GM19452 (cell line): ENCODE measurements at regions not wholly inside any gene's neighbourhood (a gene's known extent, or its start where the extent isn't known, plus 50 kb on each side); places are given as distances from the start of the nearest gene placed in this dataset.

ENCODE experiments used
- ATAC-seq: cut with Tn5 transposase; IDR thresholded peaks from one replicate; pipeline ENCODE4 v1.9.1; 2021; ENCODE audit not compliant: unreplicated experiment

DNA sequence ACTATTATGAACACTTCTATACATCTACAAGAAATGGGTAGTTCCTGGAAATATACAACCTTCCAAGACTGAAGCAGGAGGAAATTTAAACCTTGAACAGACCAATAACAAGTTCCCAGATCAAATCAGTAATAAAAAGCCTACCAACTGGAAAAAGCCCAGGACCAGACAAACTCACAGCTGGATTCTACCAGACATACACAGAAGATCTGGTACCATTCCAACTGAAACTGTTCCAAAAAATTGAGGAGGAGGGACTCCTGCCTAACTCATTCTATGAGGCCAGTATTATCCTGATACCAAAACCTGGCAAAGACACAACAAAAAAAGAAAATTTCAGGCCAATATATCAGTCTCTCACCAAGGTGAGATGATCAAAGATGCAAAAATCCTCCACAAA is 189.4 kb downstream of the RPS29 start:
- ATAC-seq, result no peak

DNA sequence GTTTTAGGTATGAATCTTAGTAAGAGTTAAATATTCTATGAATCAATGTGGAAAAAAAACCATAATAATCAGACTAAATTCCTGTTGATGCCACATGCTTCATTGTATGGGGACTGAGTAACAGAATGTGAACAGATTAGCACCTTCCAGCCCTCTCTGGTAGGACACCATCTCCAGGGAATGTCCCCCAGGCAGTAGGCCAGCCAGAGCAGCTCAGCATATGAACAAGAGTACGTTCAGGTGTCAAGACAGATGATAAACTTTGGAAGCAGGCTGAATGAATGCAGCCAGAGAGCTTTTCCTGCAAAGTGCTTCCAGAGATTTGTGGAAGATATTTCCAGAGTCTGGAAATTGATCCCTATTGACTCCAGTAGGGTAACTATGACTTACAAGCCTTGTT is 204.4 kb downstream of the RPS29 start:
- no peak for ATAC-seq

DNA sequence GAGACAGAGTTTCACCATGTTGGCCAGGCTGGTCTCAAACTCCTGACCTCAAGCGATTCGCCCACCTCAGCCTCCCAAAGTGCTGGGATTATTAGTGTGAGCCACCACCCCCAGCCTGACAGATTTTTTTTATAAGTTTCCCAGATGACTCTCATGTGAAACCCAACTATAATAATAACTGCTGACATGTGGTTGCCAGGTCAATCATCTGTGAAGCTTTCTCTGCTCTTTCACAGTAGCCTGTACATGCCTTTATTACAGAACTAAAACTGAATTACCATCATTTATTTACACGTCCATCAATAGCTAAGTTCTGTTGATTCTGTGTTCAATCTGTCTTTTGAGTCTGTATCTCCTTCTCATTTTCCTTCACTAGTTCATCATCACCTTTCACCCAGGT is 218.5 kb downstream of the RPS29 start:
- ATAC-seq, result no peak

DNA sequence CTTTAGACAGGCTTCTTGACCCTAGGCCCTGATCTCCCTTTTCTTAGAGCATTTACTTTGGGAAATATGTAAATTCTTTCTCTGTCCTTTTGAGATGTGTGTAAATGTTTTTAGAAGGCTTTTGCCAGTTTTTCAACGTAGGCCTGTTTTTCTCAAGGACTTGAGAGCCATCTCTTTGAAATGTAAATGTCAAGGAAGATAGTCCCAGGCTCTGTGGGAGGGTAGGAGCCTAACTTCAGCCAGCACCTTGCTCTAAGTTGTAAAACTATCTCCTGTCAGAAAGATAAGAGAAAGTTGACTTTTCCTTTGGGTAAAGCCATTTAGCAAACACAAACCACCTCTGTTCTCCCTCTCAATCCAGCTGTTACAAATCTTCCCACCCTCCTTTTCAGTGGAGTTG is 219.8 kb downstream of the RPS29 start:
- no peak for ATAC-seq

DNA sequence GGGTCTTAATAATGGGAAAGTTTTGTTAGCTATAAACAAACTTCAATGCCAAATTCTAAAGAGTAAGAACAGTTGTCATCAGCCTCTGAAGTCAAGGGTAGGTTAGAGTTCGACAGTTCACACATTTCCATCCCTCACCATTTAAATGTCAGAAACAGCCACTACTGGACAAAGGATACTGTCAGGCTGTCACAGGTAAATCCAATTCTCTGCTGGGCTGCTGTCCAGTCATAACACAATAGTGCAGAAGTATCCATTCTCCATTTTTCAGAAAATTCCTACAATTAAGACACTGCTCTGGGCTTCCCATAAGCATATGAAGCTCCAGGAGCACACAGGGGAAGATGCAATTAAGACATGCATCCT is 221.4 kb downstream of the RPS29 start:
- no peak for ATAC-seq

DNA sequence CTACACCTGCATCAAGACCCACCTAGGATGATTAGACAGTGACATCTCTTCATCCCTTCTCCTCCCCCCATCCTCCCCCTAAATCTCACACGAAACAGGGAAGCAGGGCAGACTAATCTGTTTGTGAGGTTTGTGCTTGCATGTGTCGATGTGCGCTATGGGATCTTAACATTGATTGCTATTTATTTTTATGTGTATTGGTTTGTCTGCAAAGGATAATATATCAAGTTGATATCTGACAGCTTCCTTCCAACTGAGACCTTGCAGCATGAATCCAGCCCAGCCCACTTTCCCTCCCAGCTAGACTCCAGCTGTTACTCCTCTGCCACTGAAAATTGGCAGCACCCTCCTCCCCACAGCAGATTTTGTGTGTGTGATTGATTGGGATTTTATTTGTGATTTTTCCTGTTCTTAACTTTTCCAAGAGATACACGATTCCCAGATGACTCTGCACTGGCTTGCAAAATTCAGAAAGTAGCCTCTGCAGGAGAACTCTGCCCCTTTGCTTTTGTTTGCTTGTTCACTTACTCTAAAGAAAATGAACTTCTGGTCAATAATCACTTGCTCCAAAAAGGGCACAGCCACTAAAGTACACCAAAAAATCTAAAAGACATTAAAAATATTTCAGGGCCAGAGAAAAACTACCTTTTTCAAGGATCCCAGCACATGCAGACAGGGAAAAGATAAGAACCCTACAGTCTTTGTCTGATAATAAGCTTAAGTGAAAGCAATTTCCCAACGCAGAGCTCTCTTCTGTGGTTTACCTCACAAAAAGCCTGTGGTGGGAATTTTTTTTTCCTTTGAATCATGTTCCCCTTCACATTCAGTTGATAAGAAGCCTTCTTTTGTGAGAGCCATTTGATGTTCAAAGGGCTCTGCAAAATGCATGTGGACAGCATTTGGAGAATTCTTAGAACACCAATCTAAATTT is 222.1 kb downstream of the RPS29 start:
- ATAC-seq, result no peak

DNA sequence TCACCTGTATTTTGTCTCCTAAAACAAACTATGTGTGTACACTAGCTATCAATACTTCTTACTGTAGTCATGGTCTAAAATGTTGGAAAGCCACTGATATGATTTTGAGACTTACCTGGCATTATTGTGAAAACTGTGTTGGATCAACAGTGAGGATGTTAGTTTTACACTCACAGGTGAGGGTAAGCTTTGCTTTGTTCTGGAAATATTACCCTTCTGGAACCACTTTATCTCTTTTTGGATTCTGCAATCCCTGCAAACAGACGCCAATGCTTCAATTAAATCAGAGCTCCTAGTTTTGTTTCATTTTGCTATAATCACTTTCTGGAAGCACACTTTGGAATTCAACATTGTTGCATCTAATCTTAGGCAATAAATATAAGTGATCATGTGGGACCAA is 223.3 kb downstream of the RPS29 start:
- no peak for ATAC-seq

DNA sequence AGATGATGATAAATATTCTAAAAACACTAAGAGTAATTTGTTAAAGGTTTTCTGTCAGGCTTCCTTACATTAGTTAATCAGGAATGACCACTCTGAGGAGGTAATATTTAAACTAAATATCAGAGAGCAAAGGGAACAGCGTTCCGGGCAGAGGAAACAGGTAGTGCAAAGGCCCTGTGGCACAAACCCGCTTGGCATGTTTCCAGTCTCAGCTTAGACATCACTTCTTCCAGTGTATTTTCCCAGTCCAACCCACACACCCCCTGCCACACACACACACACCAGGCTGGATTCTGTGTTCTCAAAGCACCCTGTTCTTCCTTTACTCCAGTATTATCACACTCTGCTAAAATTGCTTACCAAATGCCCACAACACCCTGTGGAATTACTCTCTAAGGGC is 247.1 kb downstream of the RPS29 start:
- ATAC-seq, result no peak

DNA sequence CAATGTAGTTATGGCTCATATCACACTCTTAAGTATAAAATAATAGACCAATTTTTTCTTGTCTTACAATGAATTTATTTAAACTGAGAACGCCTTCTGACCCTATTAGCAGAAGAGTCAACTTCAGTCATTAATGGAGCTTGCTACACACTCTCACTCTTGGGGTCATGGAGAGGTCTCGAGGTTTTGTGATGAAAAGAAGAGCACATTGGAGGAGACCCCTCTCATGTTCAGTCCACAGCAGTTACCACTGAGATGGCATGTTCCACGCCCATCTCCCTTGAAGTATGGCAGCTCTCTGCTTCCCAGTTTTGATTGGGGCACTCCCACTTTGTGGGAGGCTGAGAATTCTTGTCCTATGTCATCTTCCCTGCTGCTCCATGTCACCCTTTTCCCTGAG is 266.4 kb downstream of the RPS29 start:
- ATAC-seq, result no peak

DNA sequence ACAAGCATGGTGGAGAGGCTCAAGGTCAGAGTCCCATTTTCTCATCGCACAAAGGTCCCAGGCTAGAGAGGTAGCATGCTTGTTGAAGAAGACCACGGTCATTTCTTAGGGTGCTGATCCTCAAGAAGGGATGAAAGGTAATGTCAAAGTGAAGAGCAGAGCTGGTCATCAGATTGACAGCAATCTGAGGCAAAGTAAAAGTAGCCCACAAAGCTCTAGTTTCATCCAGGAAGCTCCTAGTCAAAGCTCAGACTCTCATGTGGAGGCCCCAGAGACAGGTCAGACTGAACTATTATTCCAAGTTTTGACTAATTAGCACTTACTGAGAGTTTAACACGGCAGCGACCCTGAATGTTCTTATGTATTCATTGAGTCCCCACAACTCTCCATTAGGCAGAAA is 270.6 kb downstream of the RPS29 start:
- ATAC-seq, result no peak

DNA sequence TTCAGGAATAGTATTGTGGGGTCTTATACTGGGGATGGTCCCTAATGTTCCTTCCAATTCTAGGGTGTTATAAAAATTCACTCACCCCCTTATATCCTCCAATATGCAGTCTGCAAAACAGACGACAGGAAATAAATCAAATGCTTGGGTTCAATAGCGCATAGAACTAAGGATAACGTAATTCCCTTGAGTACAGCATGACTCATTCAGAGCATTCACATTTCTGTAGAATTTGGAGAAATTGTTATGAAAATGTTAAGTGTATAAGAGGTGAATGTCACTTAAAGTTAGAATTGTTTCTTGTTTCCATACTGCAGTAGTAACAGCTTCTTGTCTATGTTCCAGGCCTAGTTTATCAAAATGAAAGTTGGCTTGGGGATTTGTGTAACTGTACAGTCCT is 271.4 kb downstream of the RPS29 start:
- ATAC-seq, result no peak

DNA sequence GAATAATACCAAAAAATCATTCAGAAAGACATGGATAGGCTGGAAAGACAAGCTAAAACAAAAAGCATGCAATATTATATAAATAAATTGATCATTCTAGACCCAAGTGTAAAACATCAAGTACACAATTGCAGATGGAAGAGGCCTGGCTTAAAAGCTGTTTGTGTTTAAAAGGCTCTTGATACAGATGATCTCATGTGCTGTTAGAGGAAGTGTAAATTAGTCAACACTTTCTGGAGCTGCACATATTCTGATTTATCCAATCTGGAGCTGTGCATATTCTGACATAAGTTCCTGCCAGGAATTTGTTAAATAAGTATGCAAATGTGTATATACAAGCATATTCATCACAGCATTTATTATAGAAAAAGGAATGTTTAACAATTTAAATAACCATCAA is 273.1 kb downstream of the RPS29 start:
- ATAC-seq, result no peak

DNA sequence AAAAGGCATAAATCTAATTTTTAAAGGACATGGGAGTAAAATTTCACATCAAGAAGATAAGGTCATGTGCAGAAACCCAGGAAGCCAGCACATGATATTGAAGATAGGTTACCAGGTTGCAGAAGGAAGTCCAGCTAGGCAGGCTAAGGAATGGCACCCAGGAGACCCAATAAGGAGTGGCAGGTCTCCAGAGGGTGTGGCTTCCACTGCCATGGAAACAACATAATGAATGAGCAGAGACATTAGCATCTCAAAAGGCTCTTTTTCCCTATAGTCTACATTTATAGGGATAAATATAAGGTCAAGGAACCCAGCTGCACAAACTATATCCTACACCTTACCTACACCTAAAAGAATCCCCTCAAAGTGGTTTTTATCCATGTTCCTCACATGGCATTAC is 275.9 kb downstream of the RPS29 start:
- ATAC-seq, result no peak

DNA sequence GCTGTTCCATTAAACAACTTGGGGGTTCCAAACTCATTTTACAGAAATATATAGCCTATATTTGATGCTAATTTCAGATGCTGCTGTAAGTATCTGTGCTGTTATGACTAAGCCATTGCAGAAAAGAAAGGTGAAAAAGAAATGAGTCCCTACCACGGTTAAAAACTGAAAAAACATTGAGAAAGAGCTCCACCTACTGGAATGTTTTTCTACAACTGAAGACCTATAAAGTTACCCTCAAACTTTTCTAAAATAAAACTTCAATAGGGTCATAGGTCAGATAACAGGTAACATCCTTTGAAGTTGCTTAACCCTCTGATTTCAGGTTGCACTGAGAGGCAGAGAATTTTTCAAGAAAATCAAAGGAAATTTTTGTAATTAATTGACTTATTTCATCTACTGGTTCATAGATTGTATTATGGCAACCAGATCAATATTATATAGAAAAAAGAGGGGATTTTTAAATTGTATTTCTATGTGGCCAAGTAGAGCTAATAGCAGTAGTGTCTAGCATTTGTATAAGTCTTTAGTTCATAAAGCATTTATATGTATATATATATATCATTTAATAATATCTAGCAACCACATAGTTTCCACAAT is 279.9 kb downstream of the RPS29 start:
- no peak for ATAC-seq

DNA sequence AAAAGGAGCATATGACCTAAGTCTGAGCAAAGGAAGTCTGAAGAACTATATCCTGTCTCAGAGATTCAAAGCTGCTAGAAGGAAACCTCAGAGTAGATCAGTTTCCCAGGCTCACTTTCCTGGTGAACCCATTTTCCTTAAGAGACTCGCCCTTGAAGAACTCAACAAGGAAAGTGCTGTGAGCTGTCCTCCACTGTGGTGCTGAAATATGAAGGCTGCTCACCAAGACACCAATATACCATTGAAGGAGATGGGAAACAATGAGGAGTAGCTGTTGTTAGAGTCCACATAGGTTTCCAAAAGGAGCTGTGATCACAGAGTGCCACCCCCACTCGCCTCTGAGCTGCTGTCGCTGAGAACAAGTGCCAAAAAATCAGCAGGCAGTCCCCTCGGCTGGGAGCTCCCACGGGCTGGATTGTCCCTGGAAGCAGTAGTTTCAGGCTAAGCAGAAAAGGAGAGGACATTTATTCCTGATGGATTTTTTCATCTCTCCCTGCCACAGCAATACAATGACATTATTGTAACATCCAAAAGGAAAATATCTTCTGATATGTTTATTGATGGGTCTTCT is 282.1 kb downstream of the RPS29 start:
- no peak for ATAC-seq

DNA sequence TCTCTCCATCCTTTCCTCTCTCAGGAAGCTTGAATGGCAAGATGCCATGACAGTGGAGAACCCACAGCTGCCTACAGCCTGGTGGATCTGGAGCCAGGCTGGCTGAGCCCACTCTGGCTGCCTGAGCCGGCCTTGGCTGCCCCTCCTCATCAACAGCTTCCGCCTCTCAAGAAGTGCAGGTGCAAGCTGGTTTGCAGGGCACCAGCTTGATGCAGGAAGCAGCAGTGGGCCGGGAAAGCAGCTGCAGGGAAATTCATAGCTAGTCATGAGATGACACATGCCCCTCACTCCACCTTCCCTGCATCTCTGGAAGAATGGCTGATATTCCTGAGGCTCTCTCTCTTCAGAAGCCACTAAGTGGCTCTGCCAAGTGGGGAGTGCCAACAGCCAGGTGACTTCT is 289.1 kb downstream of the RPS29 start:
- ATAC-seq, result no peak

DNA sequence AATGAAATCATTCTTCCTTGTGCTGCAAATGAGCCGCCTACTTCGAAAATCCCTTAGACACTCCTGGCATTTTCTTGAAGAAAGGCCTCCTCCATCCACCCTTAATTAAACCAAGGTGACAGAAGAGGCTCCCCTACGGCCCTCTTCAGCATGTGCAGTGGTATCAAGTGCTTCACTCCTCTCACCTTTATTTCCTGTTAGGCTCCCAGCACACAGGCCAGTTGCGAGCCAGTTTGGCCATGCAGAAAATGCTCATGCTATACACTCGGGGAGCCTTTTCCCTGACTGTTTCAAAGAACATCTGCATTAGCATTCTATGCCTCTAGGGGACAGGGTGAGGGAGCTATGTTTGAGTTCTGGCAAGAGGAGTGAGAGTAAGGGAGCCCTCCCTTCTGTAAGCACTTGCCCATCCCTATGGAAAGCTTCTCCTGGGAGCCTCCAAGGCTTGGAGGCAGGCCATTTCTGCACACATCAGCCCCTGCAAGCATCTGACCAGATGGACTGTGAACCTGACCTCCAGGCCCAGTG is 291.5 kb downstream of the RPS29 start:
- no peak for ATAC-seq

DNA sequence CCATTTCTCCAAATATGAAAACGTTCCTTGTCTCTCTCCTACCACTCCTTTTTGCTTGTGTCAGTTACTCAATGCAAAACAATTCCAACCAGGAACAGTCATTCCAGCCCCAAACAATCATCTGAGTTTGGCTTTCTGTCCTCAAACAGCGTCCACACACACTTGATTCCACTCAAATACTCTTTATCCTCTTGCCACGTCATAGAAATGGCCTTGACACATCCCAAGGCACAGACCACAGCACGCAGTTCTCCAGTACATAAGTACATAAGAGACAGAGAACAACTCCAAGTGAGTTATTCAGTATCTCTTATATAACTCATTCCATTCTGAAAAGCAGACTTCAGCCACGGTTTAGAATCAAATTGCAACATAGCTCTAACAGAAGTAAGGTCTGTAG is 299.2 kb downstream of the RPS29 start:
- no peak for ATAC-seq

DNA sequence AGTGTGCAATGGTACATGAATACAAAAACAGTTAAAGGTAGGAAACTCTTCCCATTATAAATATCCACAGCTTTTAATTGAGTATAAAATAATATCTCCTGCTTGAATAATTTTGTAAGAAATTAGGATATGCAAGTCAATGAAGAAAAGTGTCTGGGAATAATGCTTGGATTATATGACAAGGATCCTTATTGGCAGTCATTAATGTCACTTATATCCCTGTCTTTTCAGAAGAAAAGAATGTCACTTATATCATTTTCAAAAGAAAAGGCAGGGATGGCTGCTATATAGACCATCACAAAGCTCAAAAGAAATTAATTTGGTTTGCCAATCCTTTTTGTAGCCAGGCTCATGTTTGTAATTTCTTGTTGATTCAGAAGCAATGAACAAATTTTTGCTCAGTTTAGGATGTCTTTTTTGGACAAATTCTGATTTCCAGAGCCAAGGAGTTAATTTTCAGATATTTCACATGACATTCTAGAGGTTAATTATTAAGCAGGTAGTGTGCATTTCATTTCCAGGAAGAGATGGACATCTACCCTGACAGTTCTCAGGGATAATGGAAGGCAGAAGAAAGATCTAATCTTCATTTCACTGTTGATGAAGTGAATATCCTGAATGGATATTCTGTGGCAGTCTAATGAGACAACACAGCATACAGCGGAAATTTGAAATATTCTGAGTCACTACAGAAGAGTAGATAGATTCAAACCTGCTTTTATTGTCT is 299.8 kb downstream of the RPS29 start:
- ATAC-seq, result no peak

DNA sequence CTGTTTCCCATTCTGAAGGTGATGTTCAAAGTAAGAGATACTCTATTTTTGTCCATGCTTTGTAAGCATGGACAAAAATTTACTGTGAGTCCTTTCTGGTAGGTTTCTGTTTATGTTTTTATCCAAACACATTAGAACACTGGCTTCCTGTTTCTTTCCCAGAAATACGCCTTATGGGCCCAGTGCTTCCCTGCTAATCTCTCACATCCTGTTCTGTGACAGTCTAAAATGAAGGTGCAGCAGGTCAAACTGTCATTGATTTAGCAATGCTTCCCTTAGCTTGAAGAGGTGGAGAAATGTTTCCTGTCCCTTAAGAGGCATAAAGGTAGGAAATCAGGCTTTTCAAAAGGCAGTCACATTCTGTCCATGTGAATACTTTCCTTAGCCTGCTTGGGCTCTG is 305.6 kb downstream of the RPS29 start:
- no peak for ATAC-seq

DNA sequence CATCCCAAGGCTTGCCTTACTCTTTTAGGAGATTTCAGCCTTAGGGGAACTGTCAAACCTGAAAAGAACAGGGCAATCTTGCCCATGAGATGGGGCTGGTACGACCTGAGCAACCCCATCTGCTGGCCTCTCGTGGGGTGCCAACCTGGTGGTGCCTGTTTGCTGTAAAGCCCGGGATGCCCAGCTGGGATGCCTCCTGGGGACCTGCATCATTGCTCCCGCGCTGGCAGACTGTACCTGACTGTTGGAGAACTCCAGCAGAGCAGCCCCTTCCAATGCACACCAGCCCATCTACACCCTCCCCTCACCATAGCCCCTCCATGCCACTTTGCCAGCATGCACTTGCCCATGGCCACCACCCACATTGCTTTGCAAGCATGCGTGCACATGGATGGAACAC is 335.7 kb downstream of the RPS29 start:
- no peak for ATAC-seq

DNA sequence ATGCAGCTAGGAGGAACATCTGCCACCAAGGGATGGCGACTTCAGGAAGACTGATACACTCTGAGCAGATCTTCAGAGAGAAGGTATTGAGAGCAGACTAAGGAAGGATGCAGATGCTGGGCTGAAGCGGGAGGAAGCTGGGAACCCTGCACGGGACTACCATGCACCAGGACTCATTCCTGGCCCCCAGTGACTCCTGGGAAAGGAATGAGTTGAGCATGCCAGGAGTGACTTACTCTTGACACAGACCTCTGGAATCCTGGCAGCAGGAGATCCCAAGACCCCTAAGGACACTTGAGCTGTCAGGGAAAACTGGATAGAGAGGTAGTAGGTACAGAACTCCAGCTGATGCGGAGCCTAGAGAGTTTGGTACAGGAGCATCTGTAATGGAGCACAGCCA is 336.1 kb downstream of the RPS29 start:
- no peak for ATAC-seq
